ENCODE measurements at regions not wholly inside any gene's neighbourhood (a gene's known extent, or its start where the extent isn't known, plus 50 kb on each side); places are given as distances from the start of the nearest gene placed in this dataset.

GRCh38 chr10:61564444-61564843 is 98.3 kb upstream of the CABCOCO1 start:
- Histone ChIP-seq H3K36me3 (ENCODE audit: low read length) (no peaks in the 10 kb centered on the region), H3K27me3 (ENCODE audit: low read length) (no peaks in the 10 kb centered on the region), H4K20me1 (ENCODE audit: low read depth, low read length) (no peaks in the 10 kb centered on the region), H3K9me2 (replicated peaks; ENCODE audit: insufficient read depth, low read length) (no peaks in the 10 kb centered on the region), H3K4me3 (ENCODE audit: insufficient read depth, low read length, poor library complexity, severe bottlenecking) (no peak overlapping the region), H2AFZ (ENCODE audit: low read depth, low read length, severe bottlenecking) (no peak overlapping the region), H3K27ac (ENCODE audit: low read depth, low read length) (no peak overlapping the region), H3K4me2 (ENCODE audit: low read depth, low read length, poor library complexity, severe bottlenecking) (no peak overlapping the region), H3K9me3 (ENCODE audit: insufficient read depth, low read length) (no peaks in the 10 kb centered on the region), H3K9ac (ENCODE audit: low read length) (no peak overlapping the region), H3F3A (ENCODE audit: insufficient read depth) (no peaks in the 10 kb centered on the region), H3K79me2 (ENCODE audit: insufficient read depth, low read length) (no peaks in the 10 kb centered on the region)
- no peak for TF ChIP-seq CTCF (IDR thresholded peaks at IDR 0.05; ENCODE audit: insufficient read depth, low read length, poor library complexity, severe bottlenecking)
- no peak for TF ChIP-seq EZH2phosphoT487 (conservative IDR thresholded peaks at IDR 0.05; ENCODE audit: low read length)

GRCh38 chr10:61559615-61560014 is 103.1 kb upstream of the CABCOCO1 start:
- TF ChIP-seq EZH2phosphoT487 (conservative IDR thresholded peaks at IDR 0.05; ENCODE audit: low read length) (no peak), CTCF (IDR thresholded peaks at IDR 0.05; ENCODE audit: insufficient read depth, low read length, poor library complexity, severe bottlenecking) (no peak)
- H4K20me1 ChIP-seq (ENCODE audit: low read depth, low read length) = no peaks in the 10 kb centered on the region
- H3K9ac ChIP-seq (ENCODE audit: low read length) = no peak overlapping the region
- no peaks in the 10 kb centered on the region for H3K79me2 ChIP-seq (ENCODE audit: insufficient read depth, low read length)
- H3K36me3 ChIP-seq (ENCODE audit: low read length) = no peaks in the 10 kb centered on the region
- H2AFZ ChIP-seq (ENCODE audit: low read depth, low read length, severe bottlenecking) = no peak overlapping the region
- H3K27ac ChIP-seq (ENCODE audit: low read depth, low read length) = no peak overlapping the region
- no peak overlapping the region for H3K4me2 ChIP-seq (ENCODE audit: low read depth, low read length, poor library complexity, severe bottlenecking)
- H3F3A ChIP-seq (ENCODE audit: insufficient read depth) = no peaks in the 10 kb centered on the region
- H3K27me3 ChIP-seq (ENCODE audit: low read length) = no peaks in the 10 kb centered on the region; the same call in 1 of the 2 replicates
- no peak overlapping the region for H3K4me3 ChIP-seq (ENCODE audit: insufficient read depth, low read length, poor library complexity, severe bottlenecking)
- H3K9me2 ChIP-seq (replicated peaks; ENCODE audit: insufficient read depth, low read length) = no peaks in the 10 kb centered on the region
- H3K9me3 ChIP-seq (ENCODE audit: insufficient read depth, low read length) = no peaks in the 10 kb centered on the region

- H3K36me3 ChIP-seq (ENCODE audit: low read length) = no peaks in the 10 kb centered on the region
- no peaks in the 10 kb centered on the region for H4K20me1 ChIP-seq (ENCODE audit: low read depth, low read length)
- H3K79me2 ChIP-seq (ENCODE audit: insufficient read depth, low read length) = no peaks in the 10 kb centered on the region
- no peak overlapping the region for H3K4me2 ChIP-seq (ENCODE audit: low read depth, low read length, poor library complexity, severe bottlenecking)
- no peak overlapping the region for H3K9ac ChIP-seq (ENCODE audit: low read length)
- H3F3A ChIP-seq (ENCODE audit: insufficient read depth) = no peaks in the 10 kb centered on the region
- H3K27ac ChIP-seq (ENCODE audit: low read depth, low read length) = no peak overlapping the region
- no peaks in the 10 kb centered on the region for H3K9me3 ChIP-seq (ENCODE audit: insufficient read depth, low read length)
- H3K9me2 ChIP-seq (replicated peaks; ENCODE audit: insufficient read depth, low read length) = no peaks in the 10 kb centered on the region
- no peaks in the 10 kb centered on the region; the same call in 1 of the 2 replicates for H3K27me3 ChIP-seq (ENCODE audit: low read length)
- no peak for TF ChIP-seq EZH2phosphoT487 (conservative IDR thresholded peaks at IDR 0.05; ENCODE audit: low read length)
- TF ChIP-seq CTCF (IDR thresholded peaks at IDR 0.05; ENCODE audit: insufficient read depth, low read length, poor library complexity, severe bottlenecking) = no peak
- no peak overlapping the region for H3K4me3 ChIP-seq (ENCODE audit: insufficient read depth, low read length, poor library complexity, severe bottlenecking)
- H2AFZ ChIP-seq (ENCODE audit: low read depth, low read length, severe bottlenecking) = no peak overlapping the region
Observed at GRCh38 chr10:61558188-61558587, 104.5 kb upstream of the CABCOCO1 start.

All from SU-DHL-6 (cell line).